GM21360 (cell line): ENCODE measurements at regions not wholly inside any gene's neighbourhood (a gene's known extent, or its start where the extent isn't known, plus 50 kb on each side); places are given as distances from the start of the nearest gene placed in this dataset.

Experiments
- ATAC-seq: cut with Tn5 transposase; IDR thresholded peaks from one replicate; pipeline ENCODE4 v1.9.1; 2021; ENCODE audit warnings: mild to moderate bottlenecking, moderate library complexity; ENCODE audit not compliant: unreplicated experiment

- ATAC-seq, result no peak
Observed at GRCh38 chrX:113935518-113935917, 648.4 kb upstream of the HTR2C start.

GRCh38 chrX:113933931-113934330, 650.0 kb upstream of the HTR2C start:
- no peak for ATAC-seq

DNA sequence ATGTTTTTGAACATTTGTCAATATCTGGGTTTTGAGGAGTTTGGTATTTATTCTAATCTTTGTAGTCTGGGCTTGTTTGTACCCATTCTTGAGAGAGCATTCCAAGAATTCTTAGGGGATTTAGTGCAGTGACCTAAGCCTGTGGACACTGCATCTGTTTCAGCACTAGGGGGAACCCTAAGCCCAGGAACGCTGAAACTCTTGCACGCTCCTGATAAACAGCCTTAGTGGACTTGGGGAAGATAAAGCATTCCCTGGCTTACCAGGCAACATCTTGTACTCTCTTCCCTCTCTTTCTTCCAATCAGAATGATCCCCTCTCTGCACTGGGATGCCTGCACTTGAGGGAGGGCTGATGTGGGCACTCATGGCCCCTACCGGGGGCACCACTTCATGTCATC, 654.9 kb upstream of the HTR2C start:
- ATAC-seq, result peak; percentile 77

DNA sequence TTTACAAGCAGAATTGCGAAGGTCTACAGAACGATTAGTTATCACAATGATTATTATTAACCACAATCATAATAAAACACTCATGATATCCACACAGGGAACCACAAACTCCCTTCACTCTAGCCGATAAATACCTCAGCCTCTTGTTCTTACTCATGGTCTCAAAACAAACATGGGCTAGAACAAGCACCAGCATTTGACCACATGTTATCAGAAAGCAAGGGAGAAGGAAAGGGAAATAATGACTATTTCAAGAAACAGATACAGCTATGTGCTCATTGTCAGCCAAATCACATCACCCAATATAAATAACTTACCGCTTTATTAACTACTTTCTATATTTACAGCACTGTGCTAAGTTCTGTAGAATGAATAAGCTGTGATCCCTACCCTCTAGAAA, 663.2 kb upstream of the HTR2C start:
- no peak for ATAC-seq

DNA sequence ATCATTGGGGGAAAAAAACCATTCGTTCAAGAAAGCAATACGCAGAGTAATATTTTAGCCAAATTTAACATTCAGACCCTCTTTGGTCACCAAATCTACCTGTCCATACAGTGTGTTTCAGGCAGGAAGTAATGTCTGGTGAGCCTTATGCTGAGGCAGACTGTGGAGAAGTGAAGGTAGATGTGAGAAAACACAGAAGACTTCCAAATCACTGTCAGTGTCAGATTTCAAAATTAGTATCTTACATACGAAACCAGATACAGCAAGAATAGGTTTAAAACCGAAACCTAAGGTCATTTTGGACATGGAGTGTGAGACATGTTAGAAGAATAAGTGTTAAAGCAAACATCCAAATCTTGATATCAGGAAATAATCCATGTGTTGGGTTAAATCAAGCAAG, 664.5 kb upstream of the HTR2C start:
- no peak for ATAC-seq

GRCh38 chrX:113906168-113906567, 677.7 kb upstream of the HTR2C start:
- ATAC-seq, result no peak

DNA sequence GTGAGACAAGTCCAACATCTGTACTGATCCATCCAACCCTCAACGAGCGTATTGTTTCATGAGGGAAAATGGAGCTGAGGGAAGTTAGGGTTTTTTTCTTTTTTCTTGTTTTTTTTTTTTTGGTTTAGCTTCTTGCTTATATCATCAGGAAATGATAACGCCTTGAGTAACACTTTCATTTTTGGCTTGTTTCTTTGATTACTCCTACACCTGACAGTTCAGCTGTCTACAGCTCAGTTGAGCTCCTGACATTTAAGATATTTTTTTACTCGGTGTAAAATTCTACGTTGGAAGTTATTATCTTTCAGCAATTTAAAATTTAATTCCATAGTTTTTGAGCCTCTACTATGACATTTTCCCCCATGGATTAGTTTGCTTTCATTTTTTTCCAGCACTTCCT, 691.0 kb upstream of the HTR2C start:
- no peak for ATAC-seq

DNA sequence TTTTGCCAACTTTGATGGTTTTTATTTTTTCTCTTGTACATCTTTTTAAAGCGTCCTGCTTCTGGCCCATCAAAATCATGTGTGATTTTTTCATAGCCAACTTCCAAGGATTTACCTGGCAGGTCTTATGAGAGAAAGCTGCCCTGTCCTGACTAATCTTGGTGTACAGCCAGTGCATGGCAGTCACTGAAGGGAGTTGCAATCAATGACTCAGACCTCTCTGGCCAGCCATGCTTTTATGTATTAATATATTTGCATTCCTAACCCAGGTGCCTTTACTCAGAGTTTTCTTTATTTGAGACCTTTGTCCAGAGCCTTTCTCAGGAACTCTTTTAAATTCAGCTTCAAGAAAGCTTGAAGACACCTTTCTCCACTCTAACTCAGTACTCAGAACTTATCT, 691.5 kb upstream of the HTR2C start:
- no peak for ATAC-seq

DNA sequence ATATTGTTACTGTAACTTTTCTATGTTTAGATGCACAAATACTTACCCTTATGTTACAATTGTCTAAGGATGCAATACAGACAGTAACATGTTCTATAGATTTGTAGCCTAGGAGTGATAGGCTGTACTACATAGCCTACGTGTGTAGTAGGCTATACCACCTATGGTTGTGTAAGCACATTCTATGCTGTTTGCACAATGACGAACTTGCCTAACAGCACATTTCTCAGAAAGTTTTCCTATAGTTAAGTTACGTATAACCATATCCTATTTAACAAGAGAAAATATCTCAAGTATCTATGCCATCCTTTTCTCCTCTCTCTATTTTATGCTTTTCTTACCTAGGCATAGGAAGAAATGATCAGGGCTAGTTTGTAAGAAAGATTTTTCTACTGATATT, 710.8 kb upstream of the HTR2C start:
- ATAC-seq, result no peak

GRCh38 chrX:113868711-113869110, 715.2 kb upstream of the HTR2C start:
- ATAC-seq, result no peak

DNA sequence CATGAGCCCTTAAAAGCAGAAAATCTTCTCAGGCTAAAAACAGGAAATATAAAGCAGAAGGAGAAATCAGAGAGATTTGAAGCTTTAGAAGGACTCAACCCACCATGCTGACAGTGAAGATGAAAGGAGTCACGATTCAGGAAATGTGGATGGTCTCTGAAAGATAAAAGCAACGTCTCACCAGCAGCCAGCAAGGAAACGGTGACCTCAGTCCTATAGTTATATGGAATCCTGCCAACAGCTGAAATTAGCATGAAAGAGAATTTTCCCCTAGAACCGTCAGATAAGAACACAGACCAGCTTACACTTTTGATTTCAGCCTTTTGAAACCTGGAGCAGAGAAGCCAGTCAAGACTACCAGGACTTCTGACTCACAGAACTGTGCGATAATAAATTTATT, 715.7 kb upstream of the HTR2C start:
- ATAC-seq, result no peak

- no peak for ATAC-seq
Observed at GRCh38 chrX:113849408-113849807, 734.5 kb upstream of the HTR2C start.

DNA sequence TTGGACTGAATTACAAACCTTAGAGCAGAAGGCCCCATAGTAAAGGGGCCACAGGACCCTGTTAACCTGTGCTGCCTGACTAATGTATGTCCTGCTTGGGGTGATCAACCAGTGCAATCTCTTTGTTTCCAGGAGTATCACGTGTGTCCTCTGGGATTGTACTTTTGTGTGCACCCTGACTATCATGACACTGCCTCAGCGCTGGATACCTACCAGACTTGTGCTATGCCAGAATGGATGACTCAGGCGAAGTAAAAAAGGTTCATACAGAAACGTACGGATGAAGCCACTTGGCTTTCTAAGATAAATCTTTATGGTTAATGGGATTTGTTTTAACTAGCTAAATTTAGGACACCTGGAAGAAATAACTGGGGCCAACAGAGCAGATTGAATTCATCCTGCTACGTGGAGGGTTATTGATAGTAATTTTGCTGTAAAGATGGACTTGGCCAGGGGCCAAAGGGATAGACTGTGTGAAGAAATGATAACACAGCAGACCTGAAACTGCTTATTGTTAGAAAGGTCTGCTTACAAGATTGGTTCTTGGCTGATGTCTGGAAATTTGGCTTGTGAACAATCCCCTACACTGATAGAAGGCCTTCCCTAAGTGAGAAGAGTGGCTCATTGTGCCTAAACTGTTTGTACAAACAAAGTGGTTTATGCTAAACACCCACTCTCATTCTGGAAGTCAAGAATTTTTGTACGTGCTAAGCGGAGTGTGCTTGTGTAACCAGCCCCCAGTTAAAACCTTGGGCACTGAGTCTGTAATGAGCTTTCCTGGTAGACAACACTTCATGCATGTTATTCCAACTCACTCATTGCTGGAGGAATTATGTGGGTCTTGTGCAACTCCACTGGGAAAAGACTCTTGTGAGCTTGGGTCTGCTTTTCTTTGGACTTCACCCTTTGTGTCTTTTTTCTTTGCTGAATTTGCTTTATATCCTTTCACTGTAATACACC, 750.5 kb upstream of the HTR2C start:
- ATAC-seq, result no peak

DNA sequence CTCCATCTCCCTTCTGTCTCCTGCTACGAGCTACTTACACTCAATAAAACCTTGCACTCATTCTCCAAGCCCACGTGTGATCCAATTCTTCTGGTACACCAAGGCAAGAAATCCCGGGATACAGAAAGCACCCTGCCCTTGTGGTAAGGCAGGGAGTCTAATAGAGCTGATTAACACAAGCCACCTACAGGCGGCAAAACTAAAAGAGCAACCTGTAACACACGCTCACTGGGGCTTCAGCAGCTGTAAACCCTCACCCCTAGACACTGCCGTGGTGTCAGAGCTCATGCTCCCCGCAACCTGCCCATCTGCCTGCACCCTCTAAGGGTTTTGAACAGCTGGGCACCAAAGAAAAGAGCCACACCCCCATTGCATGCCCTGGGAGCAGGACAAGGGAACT, 755.4 kb upstream of the HTR2C start:
- ATAC-seq, result no peak

- no peak for ATAC-seq
Observed at GRCh38 chrX:113818346-113818745, 765.5 kb upstream of the HTR2C start.

- ATAC-seq, result no peak
Observed at GRCh38 chrX:113804819-113805218, 779.1 kb upstream of the HTR2C start.

- ATAC-seq, result no peak
Observed at GRCh38 chrX:113804291-113804690, 779.6 kb upstream of the HTR2C start.

DNA sequence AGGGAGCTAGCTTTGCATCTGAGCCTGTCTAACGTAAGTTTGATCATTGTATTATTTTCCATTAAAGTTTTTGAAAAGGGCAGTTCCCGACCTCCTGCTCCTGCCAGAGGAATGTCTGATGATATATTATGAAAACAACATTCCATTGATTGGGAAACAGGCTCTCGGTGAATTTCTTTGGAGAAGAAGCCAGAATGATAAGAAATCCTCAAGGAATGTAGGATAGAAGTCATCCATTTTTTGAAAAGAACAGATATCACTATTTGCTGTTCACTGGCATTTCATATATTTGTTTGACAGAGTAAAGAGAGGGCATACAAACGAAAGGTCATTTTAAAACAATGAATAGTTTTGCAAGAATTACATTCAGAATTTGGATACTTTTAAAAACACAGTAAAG, 781.0 kb upstream of the HTR2C start:
- no peak for ATAC-seq

DNA sequence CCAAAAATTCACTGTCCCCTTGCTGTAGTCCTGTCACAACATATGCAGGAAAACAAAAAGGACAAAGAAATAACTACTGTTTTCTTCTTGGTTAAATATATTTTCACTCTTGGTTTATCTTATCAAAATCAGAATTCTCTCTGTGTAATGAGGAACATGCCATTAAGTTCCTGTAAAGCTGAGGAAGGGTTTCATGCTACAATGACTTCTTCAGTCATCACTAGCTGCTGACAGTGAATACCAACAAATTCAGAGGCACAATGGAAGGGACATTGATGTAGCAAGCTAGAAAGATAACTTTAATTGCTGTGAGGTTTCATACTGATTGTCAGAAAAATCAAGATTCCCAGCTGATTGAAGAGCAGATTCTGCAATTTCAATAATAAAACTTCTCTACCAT, 782.9 kb upstream of the HTR2C start:
- ATAC-seq, result no peak

DNA sequence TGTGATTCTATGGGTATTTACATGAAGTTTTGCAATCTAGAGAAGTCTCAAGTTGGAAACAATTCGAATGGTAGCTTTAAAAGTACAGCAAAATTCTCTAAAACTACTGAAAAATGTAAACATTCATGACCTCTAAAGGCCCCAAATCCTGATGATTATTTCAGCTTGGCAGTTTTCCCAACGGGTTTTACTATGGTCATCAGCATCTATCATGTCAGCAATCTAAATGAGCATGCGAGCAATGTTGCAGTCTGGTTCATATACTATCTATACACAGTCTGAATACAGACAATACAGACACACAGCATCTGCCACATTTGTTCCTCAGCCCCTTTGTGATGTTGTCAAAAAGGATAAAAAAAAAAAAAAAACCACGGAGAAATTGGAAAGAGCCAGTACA, 790.3 kb upstream of the HTR2C start:
- ATAC-seq, result no peak

DNA sequence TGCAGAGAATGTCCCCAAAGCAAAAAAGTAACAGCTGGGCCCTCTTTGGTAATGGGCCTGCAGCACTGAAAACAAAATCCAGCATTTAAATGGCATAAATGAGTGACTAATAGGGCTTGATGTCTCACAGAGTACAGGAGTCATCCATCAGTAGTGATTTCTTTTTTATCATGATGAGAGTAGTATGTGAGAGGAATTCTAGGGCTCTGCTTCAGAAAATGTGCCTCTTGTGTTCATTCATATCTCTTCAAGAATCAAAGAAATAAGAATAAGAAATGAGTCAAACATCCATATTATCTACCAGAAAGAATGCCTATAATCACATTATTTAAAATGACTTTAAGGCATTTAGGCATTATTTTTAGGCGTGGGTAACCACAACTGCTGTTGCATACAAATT, 792.9 kb upstream of the HTR2C start:
- no peak for ATAC-seq

DNA sequence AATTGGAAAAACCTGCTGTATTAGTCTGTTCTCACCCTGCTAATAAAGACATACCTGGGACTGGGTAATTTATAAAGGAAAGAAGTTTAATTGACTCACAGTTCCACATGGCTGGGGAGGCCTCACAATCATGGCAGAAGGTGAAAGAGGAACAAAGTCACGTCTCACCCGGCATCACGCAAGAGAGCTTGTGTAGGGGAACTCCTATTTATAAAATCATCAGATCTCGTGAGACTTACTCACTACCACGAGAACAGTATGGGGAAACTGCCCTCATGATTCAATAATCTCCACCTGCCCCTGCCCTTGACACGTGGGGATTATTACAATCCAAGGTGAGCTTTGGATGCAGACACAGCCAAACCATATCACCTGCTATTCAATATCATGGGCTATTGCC, 799.1 kb upstream of the HTR2C start:
- ATAC-seq, result peak; percentile 90

DNA sequence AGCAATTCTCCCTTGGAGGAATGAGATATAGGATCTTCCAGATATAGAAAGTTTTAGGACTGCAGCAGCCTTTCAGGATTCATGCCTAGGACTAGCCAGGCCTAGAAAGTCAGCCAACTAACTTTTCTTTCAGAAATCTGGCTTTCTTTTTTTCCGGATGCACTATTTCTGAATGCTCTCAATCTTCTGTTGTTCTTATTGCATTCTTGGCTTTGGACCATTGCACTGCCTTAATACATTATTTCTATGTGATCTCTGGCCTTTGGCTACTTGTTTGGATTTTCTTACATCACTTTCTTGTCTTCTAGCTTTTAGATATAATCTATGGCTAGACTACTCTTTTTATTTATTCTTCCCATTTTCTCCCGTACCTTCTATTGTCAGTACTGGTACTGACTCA, 813.1 kb upstream of the HTR2C start:
- ATAC-seq, result no peak
